ENCODE measurements at regions not wholly inside any gene's neighbourhood (a gene's known extent, or its start where the extent isn't known, plus 50 kb on each side); places are given as distances from the start of the nearest gene placed in this dataset.

- no peak overlapping the region for H3K4me3 ChIP-seq
- H3K4me1 ChIP-seq (replicated peaks in 1 of 2) = no peaks in the 10 kb centered on the region
- no peak overlapping the region for H3K27ac ChIP-seq
- peak in 6 of 8 experiments; percentile 31 to 62 (median 54) for ATAC-seq (replicated peaks in 6 of 8)
- 19 to 75% (median 43%) methylated on average over 2 to 3 of the region's 3 CpGs; no CpG with 5 or more reads in 1 of the 10 experiments for WGBS, 10 experiments
- in situ Hi-C loops (cut with MboI; ENCODE audit: low pct_unique_long_range_greater_than_20kb in 2 of 9, low sequenced_read_pairs in 9 of 9, unreplicated experiment in 9 of 9) = no loop called here
These were observed 586.1 kb upstream of the CDH6 start for GRCh38 chr5:30607301-30607894.

- in situ Hi-C loops (cut with MboI; ENCODE audit: low pct_unique_long_range_greater_than_20kb in 2 of 9, low sequenced_read_pairs in 9 of 9, unreplicated experiment in 9 of 9) = no loop called here
- WGBS, 10 experiments = 5 to 100% (median 65%) methylated on average over 1 to 2 of the region's 2 CpGs; no CpG with 5 or more reads in 1 of the 10 experiments
- ATAC-seq (replicated peaks in 6 of 8) = peak in 1 of 8 experiments; percentile 64
- Histone ChIP-seq H3K27ac (no peak overlapping the region), H3K4me3 (no peak overlapping the region), H3K4me1 (replicated peaks in 1 of 2) (no peaks in the 10 kb centered on the region)
These were observed 587.7 kb upstream of the CDH6 start for GRCh38 chr5:30605693-30606268.

GRCh38 chr5:30604648-30605262, 588.7 kb upstream of the CDH6 start:
- in situ Hi-C loops (cut with MboI; ENCODE audit: low pct_unique_long_range_greater_than_20kb in 2 of 9, low sequenced_read_pairs in 9 of 9, unreplicated experiment in 9 of 9) = no loop called here
- WGBS, 10 experiments = 5 to 100% (median 82%) methylated on average over 1 to 2 of the region's 2 CpGs; no CpG with 5 or more reads in 2 of the 10 experiments
- Histone ChIP-seq H3K4me3 (no peak overlapping the region), H3K27ac (no peak overlapping the region), H3K4me1 (replicated peaks in 1 of 2) (no peaks in the 10 kb centered on the region)
- ATAC-seq (replicated peaks in 6 of 8) = no peak

GRCh38 chr5:30600892-30601291, 592.6 kb upstream of the CDH6 start:
- H3K4me3 ChIP-seq = no peak overlapping the region
- H3K4me1 ChIP-seq (replicated peaks in 1 of 2) = no peaks in the 10 kb centered on the region
- in situ Hi-C loops (cut with MboI; ENCODE audit: low pct_unique_long_range_greater_than_20kb in 2 of 9, low sequenced_read_pairs in 9 of 9, unreplicated experiment in 9 of 9) = no loop called here
- no peak for ATAC-seq (replicated peaks in 6 of 8)
- no peak overlapping the region for H3K27ac ChIP-seq

GRCh38 chr5:30596495-30597064, 596.9 kb upstream of the CDH6 start:
- Histone ChIP-seq H3K4me3 (no peak overlapping the region), H3K27ac (no peak overlapping the region), H3K4me1 (replicated peaks in 1 of 2) (peaks cover 0 to 6% of the 10 kb centered on the region in 2 donors)
- ATAC-seq (replicated peaks in 6 of 8) = no peak
- in situ Hi-C loops (cut with MboI; ENCODE audit: low pct_unique_long_range_greater_than_20kb in 2 of 9, low sequenced_read_pairs in 9 of 9, unreplicated experiment in 9 of 9) = no loop called here
- WGBS, 10 experiments = 0 to 83% (median 63%) methylated on average over 1 to 3 of the region's 3 CpGs

GRCh38 chr5:30594331-30594730, 599.2 kb upstream of the CDH6 start:
- no peak for ATAC-seq (replicated peaks in 6 of 8)
- H3K27ac ChIP-seq = no peak overlapping the region
- H3K4me1 ChIP-seq (replicated peaks in 1 of 2) = peaks cover 0 to 6% of the 10 kb centered on the region in 2 donors
- H3K4me3 ChIP-seq = no peak overlapping the region
- 0 to 96% (median 67%) methylated on average over 1 to 2 of the region's 2 CpGs; no CpG with 5 or more reads in 1 of the 10 experiments for WGBS, 10 experiments
- in situ Hi-C loops (cut with MboI; ENCODE audit: low pct_unique_long_range_greater_than_20kb in 2 of 9, low sequenced_read_pairs in 9 of 9, unreplicated experiment in 9 of 9) = no loop called here

GRCh38 chr5:30592833-30593232, 600.7 kb upstream of the CDH6 start:
- WGBS, 10 experiments = 0 to 93% (median 72%) methylated on average over 2 to 3 of the region's 3 CpGs; no CpG with 5 or more reads in 1 of the 10 experiments
- H3K27ac ChIP-seq = no peak overlapping the region
- in situ Hi-C loops (cut with MboI; ENCODE audit: low pct_unique_long_range_greater_than_20kb in 2 of 9, low sequenced_read_pairs in 9 of 9, unreplicated experiment in 9 of 9) = no loop called here
- H3K4me3 ChIP-seq = no peak overlapping the region
- H3K4me1 ChIP-seq (replicated peaks in 1 of 2) = peaks cover 0 to 6% of the 10 kb centered on the region in 2 donors
- no peak for ATAC-seq (replicated peaks in 6 of 8)

GRCh38 chr5:30581198-30581935, 612.1 kb upstream of the CDH6 start:
- in situ Hi-C loops (cut with MboI; ENCODE audit: low pct_unique_long_range_greater_than_20kb in 2 of 9, low sequenced_read_pairs in 9 of 9, unreplicated experiment in 9 of 9) = no loop called here
- no peak for ATAC-seq (replicated peaks in 6 of 8)
- Histone ChIP-seq H3K4me1 (replicated peaks in 1 of 2) (no peaks in the 10 kb centered on the region), H3K4me3 (no peak overlapping the region), H3K27ac (no peak overlapping the region)
- 0 to 74% (median 43%) methylated on average over 2 to 8 of the region's 8 CpGs for whole genome bisulfite sequencing, 10 experiments

- no peak overlapping the region for H3K27ac ChIP-seq
- no peak overlapping the region for H3K4me3 ChIP-seq
- 17 to 100% (median 86%) methylated on average over 1 of the region's 1 CpG; no CpG with 5 or more reads in 4 of the 10 experiments for WGBS, 10 experiments
- no peaks in the 10 kb centered on the region for H3K4me1 ChIP-seq (replicated peaks in 1 of 2)
- in situ Hi-C loops (cut with MboI; ENCODE audit: low pct_unique_long_range_greater_than_20kb in 2 of 9, low sequenced_read_pairs in 9 of 9, unreplicated experiment in 9 of 9) = no loop called here
- ATAC-seq (replicated peaks in 6 of 8) = no peak
These were observed 618.7 kb upstream of the CDH6 start for GRCh38 chr5:30574761-30575160.

GRCh38 chr5:30572279-30572678, 621.2 kb upstream of the CDH6 start:
- peak in 1 of 8 experiments; percentile 62 for ATAC-seq (replicated peaks in 6 of 8)
- 0 to 40% (median 10%) methylated on average over 1 of the region's 1 CpG; no CpG with 5 or more reads in 6 of the 10 experiments for WGBS, 10 experiments
- Histone ChIP-seq H3K4me3 (no peak overlapping the region), H3K27ac (no peak overlapping the region), H3K4me1 (replicated peaks in 1 of 2) (no peaks in the 10 kb centered on the region)
- in situ Hi-C loops (cut with MboI; ENCODE audit: low pct_unique_long_range_greater_than_20kb in 2 of 9, low sequenced_read_pairs in 9 of 9, unreplicated experiment in 9 of 9) = no loop called here

- Histone ChIP-seq H3K4me1 (replicated peaks in 1 of 2) (no peaks in the 10 kb centered on the region), H3K4me3 (no peak overlapping the region), H3K27ac (no peak overlapping the region)
- in situ Hi-C loops (cut with MboI; ENCODE audit: low pct_unique_long_range_greater_than_20kb in 2 of 9, low sequenced_read_pairs in 9 of 9, unreplicated experiment in 9 of 9) = no loop called here
- no peak for ATAC-seq (replicated peaks in 6 of 8)
- 0 to 100% (median 78%) methylated on average over 1 to 2 of the region's 2 CpGs; no CpG with 5 or more reads in 3 of the 10 experiments for WGBS, 10 experiments
These were observed 631.7 kb upstream of the CDH6 start for GRCh38 chr5:30561771-30562170.

- H3K4me1 ChIP-seq (replicated peaks in 1 of 2) = no peaks in the 10 kb centered on the region
- in situ Hi-C loops (cut with MboI; ENCODE audit: low pct_unique_long_range_greater_than_20kb in 2 of 9, low sequenced_read_pairs in 9 of 9, unreplicated experiment in 9 of 9) = no loop called here
- no peak overlapping the region for H3K4me3 ChIP-seq
- no peak overlapping the region for H3K27ac ChIP-seq
- WGBS, 10 experiments = 8 to 85% (median 53%) methylated on average over 1 to 4 of the region's 4 CpGs
- no peak for ATAC-seq (replicated peaks in 6 of 8)
These were observed 641.9 kb upstream of the CDH6 start for GRCh38 chr5:30551618-30552017.
